ENCODE measurements at regions not wholly inside any gene's neighbourhood (a gene's known extent, or its start where the extent isn't known, plus 50 kb on each side); places are given as distances from the start of the nearest gene placed in this dataset.

GRCh38 chr16:72536723-72537435, 364.9 kb upstream of the PMFBP1 start:
- peaks cover 6% of the 10 kb centered on the region for H3K9me3 ChIP-seq (replicated peaks)
- H3K27me3 ChIP-seq (ENCODE audit: low read depth), result no peaks in the 10 kb centered on the region
- H3K27ac ChIP-seq (replicated peaks), result no peak overlapping the region
- no peak overlapping the region for H3K4me3 ChIP-seq
- no peak for DNase-seq
- no peak for TF ChIP-seq CTCF (IDR thresholded peaks at IDR 0.05; ENCODE audit: borderline replicate concordance)
- H3K36me3 ChIP-seq, result no peaks in the 10 kb centered on the region
- H3K4me1 ChIP-seq, result no peaks in the 10 kb centered on the region
- intact Hi-C loops (cut with micrococcal nuclease), result no loop called here

GRCh38 chr16:72532906-72533410, 361.0 kb upstream of the PMFBP1 start:
- H3K4me3 ChIP-seq, result no peak overlapping the region
- TF ChIP-seq CTCF (IDR thresholded peaks at IDR 0.05; ENCODE audit: borderline replicate concordance), result no peak
- no peak for DNase-seq
- H3K9me3 ChIP-seq (replicated peaks), result peaks cover 6% of the 10 kb centered on the region
- H3K4me1 ChIP-seq, result no peaks in the 10 kb centered on the region
- intact Hi-C loops (cut with micrococcal nuclease), result no loop called here
- H3K36me3 ChIP-seq, result no peaks in the 10 kb centered on the region
- no peaks in the 10 kb centered on the region for H3K27me3 ChIP-seq (ENCODE audit: low read depth)
- no peak overlapping the region for H3K27ac ChIP-seq (replicated peaks)

GRCh38 chr16:72530434-72530833, 358.5 kb upstream of the PMFBP1 start:
- H3K4me1 ChIP-seq, result no peaks in the 10 kb centered on the region
- H3K4me3 ChIP-seq, result no peak overlapping the region
- H3K36me3 ChIP-seq, result no peaks in the 10 kb centered on the region
- TF ChIP-seq CTCF (IDR thresholded peaks at IDR 0.05; ENCODE audit: borderline replicate concordance), result no peak
- DNase-seq, result no peak
- intact Hi-C loops (cut with micrococcal nuclease), result no loop called here
- H3K9me3 ChIP-seq (replicated peaks), result peaks cover 9% of the 10 kb centered on the region
- no peak overlapping the region for H3K27ac ChIP-seq (replicated peaks)
- H3K27me3 ChIP-seq (ENCODE audit: low read depth), result no peaks in the 10 kb centered on the region

- DNase-seq, result no peak
- no peak for TF ChIP-seq CTCF (IDR thresholded peaks at IDR 0.05; ENCODE audit: borderline replicate concordance)
- no peak overlapping the region for H3K27ac ChIP-seq (replicated peaks)
- no peak overlapping the region for H3K4me3 ChIP-seq
- no peaks in the 10 kb centered on the region for H3K36me3 ChIP-seq
- intact Hi-C loops (cut with micrococcal nuclease), result no loop called here
- H3K4me1 ChIP-seq, result no peaks in the 10 kb centered on the region
- H3K9me3 ChIP-seq (replicated peaks), result peaks cover 43% of the 10 kb centered on the region
- no peaks in the 10 kb centered on the region for H3K27me3 ChIP-seq (ENCODE audit: low read depth)
Observed at GRCh38 chr16:72523087-72523486, 351.1 kb upstream of the PMFBP1 start.

- no peak for DNase-seq
- Histone ChIP-seq H3K36me3 (no peaks in the 10 kb centered on the region), H3K9me3 (replicated peaks) (peaks cover 11% of the 10 kb centered on the region), H3K27me3 (ENCODE audit: low read depth) (no peaks in the 10 kb centered on the region), H3K4me1 (no peaks in the 10 kb centered on the region), H3K27ac (replicated peaks) (no peak overlapping the region), H3K4me3 (no peak overlapping the region)
- intact Hi-C loops (cut with micrococcal nuclease), result no loop called here
- TF ChIP-seq CTCF (IDR thresholded peaks at IDR 0.05; ENCODE audit: borderline replicate concordance), result no peak
Observed at GRCh38 chr16:72517154-72517553, 345.2 kb upstream of the PMFBP1 start.

Data from left ventricle myocardium inferior (tissue), 1 donor.